ENCODE measurements at regions not wholly inside any gene's neighbourhood (a gene's known extent, or its start where the extent isn't known, plus 50 kb on each side); places are given as distances from the start of the nearest gene placed in this dataset.

- no peak for TF ChIP-seq STAT3 (IDR thresholded peaks at IDR 0.05; ENCODE audit: low read depth, low read length)
- TF ChIP-seq BACH1 (IDR thresholded peaks at IDR 0.05; ENCODE audit: borderline replicate concordance) = no peak
- no peak for TF ChIP-seq HDAC2 (IDR thresholded peaks at IDR 0.05)
- TF ChIP-seq TBL1XR1 (IDR thresholded peaks at IDR 0.05; ENCODE audit: low read depth, low read length) = no peak
- TF ChIP-seq, protein P1, sequence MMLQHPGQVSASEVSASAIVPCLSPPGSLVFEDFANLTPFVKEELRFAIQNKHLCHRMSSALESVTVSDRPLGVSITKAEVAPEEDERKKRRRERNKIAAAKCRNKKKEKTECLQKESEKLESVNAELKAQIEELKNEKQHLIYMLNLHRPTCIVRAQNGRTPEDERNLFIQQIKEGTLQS (IDR thresholded peaks at IDR 0.05; ENCODE audit: borderline replicate concordance, extremely low read depth, low read depth, low read length) = no peak
- no peak for TF ChIP-seq NRF1 (conservative IDR thresholded peaks at IDR 0.05; ENCODE audit: low read depth, low read length)
Measured at GRCh38 chr15:46383978-46384377, 749.1 kb downstream of the SQOR start (continued).

DNA sequence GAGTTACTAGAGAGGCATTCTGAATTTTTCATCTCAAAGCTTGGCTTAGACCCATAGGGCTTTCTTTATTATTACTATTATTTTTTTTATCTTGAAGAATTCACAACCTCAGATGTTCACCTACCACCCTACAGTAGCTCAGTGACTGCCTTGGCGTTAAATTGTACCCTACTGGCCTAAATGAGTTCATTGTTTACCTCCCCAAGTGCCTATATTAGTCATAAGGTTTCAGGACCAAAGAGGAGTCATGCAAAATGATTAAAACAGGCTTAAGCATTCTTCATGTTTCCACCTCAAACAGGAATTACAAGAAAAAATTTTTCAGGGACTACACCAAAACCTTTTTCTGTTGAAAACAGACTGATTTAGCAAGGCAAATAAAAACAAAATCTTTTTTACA, 751.5 kb downstream of the SQOR start:
- Histone ChIP-seq H3K36me3 (ENCODE audit: control insufficient read depth in 2 of 2, insufficient read depth in 2 of 2, low read length in 1 of 2) (no peaks in the 10 kb centered on the region), H3K9me3 (replicated peaks; ENCODE audit: control insufficient read depth, insufficient read depth, low read length) (no peaks in the 10 kb centered on the region; the same call in 2 of the 3 replicates), H3K79me2 (ENCODE audit: control insufficient read depth, insufficient read depth, low read length) (no peaks in the 10 kb centered on the region), H3K9ac (ENCODE audit: control insufficient read depth, insufficient read depth, low read length) (no peak overlapping the region), H3K4me1 (ENCODE audit: control insufficient read depth, insufficient read depth, low read length) (no peaks in the 10 kb centered on the region), H3K27ac (ENCODE audit: control insufficient read depth, insufficient read depth) (no peak overlapping the region), H3K4me3 (no peak overlapping the region), H3K4me2 (ENCODE audit: control insufficient read depth, insufficient read depth) (no peak overlapping the region), H2AFZ (ENCODE audit: control insufficient read depth, low read depth, low read length) (no peak overlapping the region), H4K20me1 (ENCODE audit: control insufficient read depth, insufficient read depth) (no peaks in the 10 kb centered on the region), H3K27me3 (replicated peaks in 1 of 2; ENCODE audit: control insufficient read depth in 2 of 2, insufficient read depth in 2 of 2, low read length in 1 of 2) (no peaks in the 10 kb centered on the region)
- intact Hi-C loops (cut with micrococcal nuclease; ENCODE audit: unreplicated experiment) (no loop called here), in situ Hi-C loops (cut with MboI) (no loop called here)
- WGBS (ENCODE audit: insufficient coverage, insufficient replicate concordance, low lambda C conversion rate, missing lambda C conversion rate) = 0% methylated on average over 1 of the region's 1 CpG
- DNase-seq (ENCODE audit: low read depth, low spot score) = no peak
- ChIA-PET RAD21 (ENCODE audit: unreplicated experiment) (no interaction called here), CTCF (no interaction called here), POLR2A (no interaction called here), SMC1A (ENCODE audit: uncharacterized antibody, unreplicated experiment) (interaction anchor here (0.8 kb wide), 1 partner anchor 38 kb away, joined by 3 read pairs; no protein-coding TSS in a partner anchor)
- no TSS peak for BruUV-seq (replicated peaks)
- no peak for FAIRE-seq
- ATAC-seq = no peak
- TF ChIP-seq ZBTB11 (CRISPR knock-in tag; IDR thresholded peaks at IDR 0.05) (no peak), SMARCA5 (IDR thresholded peaks at IDR 0.05) (no peak), CHD1 (IDR thresholded peaks at IDR 0.05; ENCODE audit: low read depth, low read length) (no peak), CBX5 (IDR thresholded peaks at IDR 0.05; ENCODE audit: low read depth) (no peak), LARP7 (IDR thresholded peaks at IDR 0.05) (no peak), MXI1 (IDR thresholded peaks at IDR 0.05; ENCODE audit: low read depth, low read length) (no peak), ATF2 (IDR thresholded peaks at IDR 0.05; ENCODE audit: low read length) (no peak), SMAD1 (IDR thresholded peaks at IDR 0.05; ENCODE audit: low read depth, partially characterized antibody) (no peak), SMAD5 (IDR thresholded peaks at IDR 0.05; ENCODE audit: low read depth) (no peak), MYB (IDR thresholded peaks at IDR 0.05; ENCODE audit: borderline replicate concordance, low read depth, low read length) (no peak)
- TF ChIP-seq, protein P2, sequence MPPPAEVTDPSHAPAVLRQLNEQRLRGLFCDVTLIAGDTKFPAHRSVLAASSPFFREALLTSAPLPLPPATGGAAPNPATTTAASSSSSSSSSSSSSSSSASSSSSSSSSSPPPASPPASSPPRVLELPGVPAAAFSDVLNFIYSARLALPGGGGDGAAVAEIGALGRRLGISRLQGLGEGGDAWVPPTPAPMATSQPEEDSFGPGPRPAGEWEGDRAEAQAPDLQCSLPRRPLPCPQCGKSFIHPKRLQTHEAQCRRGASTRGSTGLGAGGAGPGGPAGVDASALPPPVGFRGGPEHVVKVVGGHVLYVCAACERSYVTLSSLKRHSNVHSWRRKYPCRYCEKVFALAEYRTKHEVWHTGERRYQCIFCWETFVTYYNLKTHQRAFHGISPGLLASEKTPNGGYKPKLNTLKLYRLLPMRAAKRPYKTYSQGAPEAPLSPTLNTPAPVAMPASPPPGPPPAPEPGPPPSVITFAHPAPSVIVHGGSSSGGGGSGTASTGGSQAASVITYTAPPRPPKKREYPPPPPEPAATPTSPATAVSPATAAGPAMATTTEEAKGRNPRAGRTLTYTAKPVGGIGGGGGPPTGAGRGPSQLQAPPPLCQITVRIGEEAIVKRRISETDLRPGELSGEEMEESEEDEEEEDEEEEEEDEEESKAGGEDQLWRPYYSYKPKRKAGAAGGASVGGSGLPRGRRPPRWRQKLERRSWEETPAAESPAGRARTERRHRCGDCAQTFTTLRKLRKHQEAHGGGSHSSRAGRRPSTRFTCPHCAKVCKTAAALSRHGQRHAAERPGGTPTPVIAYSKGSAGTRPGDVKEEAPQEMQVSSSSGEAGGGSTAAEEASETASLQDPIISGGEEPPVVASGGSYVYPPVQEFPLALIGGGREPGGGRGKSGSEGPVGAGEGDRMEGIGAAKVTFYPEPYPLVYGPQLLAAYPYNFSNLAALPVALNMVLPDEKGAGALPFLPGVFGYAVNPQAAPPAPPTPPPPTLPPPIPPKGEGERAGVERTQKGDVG (CRISPR knock-in tag; IDR thresholded peaks at IDR 0.05) = no peak

All from GM12878 (cell line).